ENCODE measurements at regions not wholly inside any gene's neighbourhood (a gene's known extent, or its start where the extent isn't known, plus 50 kb on each side); places are given as distances from the start of the nearest gene placed in this dataset.

- Histone ChIP-seq H3K27me3 (no peaks in the 10 kb centered on the region), H3K4me1 (no peaks in the 10 kb centered on the region), H3K27ac (no peak overlapping the region), H3K36me3 (no peaks in the 10 kb centered on the region), H3K9me3 (no peaks in the 10 kb centered on the region), H3K4me3 (no peak overlapping the region)
- no peak for TF ChIP-seq POLR2AphosphoS5 (IDR thresholded peaks at IDR 0.05)
- no peak for TF ChIP-seq POLR2A (IDR thresholded peaks at IDR 0.05)
- no peak for TF ChIP-seq CTCF (IDR thresholded peaks at IDR 0.05)
- intact Hi-C loops (cut with DNase I; ENCODE audit: low total_unique reads) = no loop called here
- DNase-seq (ENCODE audit: low spot score in 2 of 2) = no peak
These were observed 208.1 kb downstream of the OPA1 start for GRCh38 chr3:193801097-193801496.

- TF ChIP-seq POLR2AphosphoS5 (IDR thresholded peaks at IDR 0.05) (no peak), POLR2A (IDR thresholded peaks at IDR 0.05) (no peak), CTCF (IDR thresholded peaks at IDR 0.05) (no peak)
- no peaks in the 10 kb centered on the region for H3K4me1 ChIP-seq
- no peaks in the 10 kb centered on the region for H3K36me3 ChIP-seq
- no peak overlapping the region for H3K27ac ChIP-seq
- DNase-seq (ENCODE audit: low spot score in 2 of 2) = no peak
- no peaks in the 10 kb centered on the region for H3K27me3 ChIP-seq
- H3K4me3 ChIP-seq = no peak overlapping the region
- intact Hi-C loops (cut with DNase I; ENCODE audit: low total_unique reads) = no loop called here
- H3K9me3 ChIP-seq = no peaks in the 10 kb centered on the region
These were observed 210.3 kb downstream of the OPA1 start for GRCh38 chr3:193803288-193803687.

- H3K27me3 ChIP-seq = no peaks in the 10 kb centered on the region
- TF ChIP-seq POLR2A (IDR thresholded peaks at IDR 0.05) = no peak
- TF ChIP-seq POLR2AphosphoS5 (IDR thresholded peaks at IDR 0.05) = peak in 1 of 3 donors; percentile 40
- TF ChIP-seq CTCF (IDR thresholded peaks at IDR 0.05) = no peak
- intact Hi-C loops (cut with DNase I; ENCODE audit: low total_unique reads) = no loop called here
- H3K27ac ChIP-seq = peak overlapping the region in 1 of 2 donors; percentile 54
- no peak overlapping the region for H3K4me3 ChIP-seq
- DNase-seq (ENCODE audit: low spot score in 2 of 2) = peak; percentile 92 to 97
- no peaks in the 10 kb centered on the region for H3K4me1 ChIP-seq
- no peaks in the 10 kb centered on the region for H3K36me3 ChIP-seq
- H3K9me3 ChIP-seq = no peaks in the 10 kb centered on the region
These were observed 212.4 kb downstream of the OPA1 start for GRCh38 chr3:193805448-193805847.

GRCh38 chr3:193808317-193808716, 215.3 kb downstream of the OPA1 start:
- Histone ChIP-seq H3K27ac (no peak overlapping the region), H3K9me3 (no peaks in the 10 kb centered on the region), H3K4me1 (no peaks in the 10 kb centered on the region), H3K27me3 (no peaks in the 10 kb centered on the region), H3K36me3 (no peaks in the 10 kb centered on the region), H3K4me3 (no peak overlapping the region)
- TF ChIP-seq CTCF (IDR thresholded peaks at IDR 0.05) (no peak), POLR2AphosphoS5 (IDR thresholded peaks at IDR 0.05) (no peak), POLR2A (IDR thresholded peaks at IDR 0.05) (no peak)
- intact Hi-C loops (cut with DNase I; ENCODE audit: low total_unique reads) = no loop called here
- DNase-seq (ENCODE audit: low spot score in 2 of 2) = no peak

- no peaks in the 10 kb centered on the region for H3K9me3 ChIP-seq
- H3K36me3 ChIP-seq = no peaks in the 10 kb centered on the region
- no peak for TF ChIP-seq CTCF (IDR thresholded peaks at IDR 0.05)
- TF ChIP-seq POLR2AphosphoS5 (IDR thresholded peaks at IDR 0.05) = no peak
- no peak for TF ChIP-seq POLR2A (IDR thresholded peaks at IDR 0.05)
- DNase-seq (ENCODE audit: low spot score in 2 of 2) = no peak
- intact Hi-C loops (cut with DNase I; ENCODE audit: low total_unique reads) = no loop called here
- H3K4me3 ChIP-seq = no peak overlapping the region
- H3K27ac ChIP-seq = no peak overlapping the region
- H3K4me1 ChIP-seq = no peaks in the 10 kb centered on the region
- no peaks in the 10 kb centered on the region for H3K27me3 ChIP-seq
These were observed 216.1 kb downstream of the OPA1 start for GRCh38 chr3:193809106-193809505.
